Adrenal gland (tissue), 9 donors: ENCODE measurements at regions not wholly inside any gene's neighbourhood (a gene's known extent, or its start where the extent isn't known, plus 50 kb on each side); places are given as distances from the start of the nearest gene placed in this dataset.

Experiments
- DNase-seq, 7 donors: peaks; one replicate each; pipeline ENCODE4 v3.0.0-alpha.2; 2019 to 2020
- H3K27ac ChIP-seq, 5 donors: fragments of 200-600 bp; sonication (generic) in 4 of 5; 1 replicate in 3 of 5; 2 replicates in 2 of 5; pipeline versions ENCODE4 v1.5.1 to v1.8.0; 2016 to 2020; ENCODE audit warnings: mild to moderate bottlenecking in 1 of 5
- H3K27me3 ChIP-seq: fragments of 200-600 bp; 2 replicates; pipeline ENCODE4 v1.8.0; 2021
- H3K36me3 ChIP-seq, 2 donors: fragments of 200-600 bp; replicated peaks in 1 of 2; 1 replicate in 1 of 2; 2 replicates in 1 of 2; pipeline versions ENCODE4 v1.5.1 to v1.8.0; 2018 to 2022
- H3K4me1 ChIP-seq, 2 donors: fragments of 200-600 bp; replicated peaks in 1 of 2; 1 replicate in 1 of 2; 2 replicates in 1 of 2; pipeline versions ENCODE4 v1.5.1 to v1.8.0; 2018 to 2021
- H3K4me3 ChIP-seq, 4 donors: fragments of 200-600 bp; sonication (generic) in 3 of 4; one replicate each; pipeline ENCODE4 v1.5.1; 2016 to 2018
- H3K9me3 ChIP-seq, 3 donors: fragments of 200-600 bp; sonication (generic) in 1 of 3; replicated peaks in 1 of 3; 1 replicate in 2 of 3; 2 replicates in 1 of 3; pipeline versions ENCODE4 v1.5.1 to v1.8.0; 2016 to 2021
- POLR2A ChIP-seq, 2 donors: fragments of 450-650 bp; IDR thresholded peaks; one replicate each; pipeline ENCODE4 v1.6.1; 2017; ENCODE audit warnings: antibody characterized with exemption in 2 of 2, mild to moderate bottlenecking in 2 of 2, moderate library complexity in 1 of 2
- WGBS, 4 donors: extraction: QIAGEN DNeasy Blood & Tissue Kit in 2 of 4; methylation state at CpG; one replicate each; pipeline versions ENCODE4 v1.1.5 to v1.1.7; 2013 to 2017; 5-methylcytosine and 5-hydroxymethylcytosine counted together
- intact Hi-C, 2 donors: fragments of 100-400 bp; cut with DNase I; formaldehyde crosslinking; loops; one replicate each; pipeline versions ENCODE4 v1.14.1 to v1.15.0; 2022 to 2023
- TF ChIP-seq, protein P1 (sequence below), 6 experiments: fragments of 450-650 bp in 4 of 6; fragments of 200-600 bp in 2 of 6; sonication (generic) in 1 of 6; IDR thresholded peaks; 1 replicate in 5 of 6; 2 replicates in 1 of 6; pipeline versions ENCODE4 v1.5.1 to v1.8.0; 2016 to 2021; ENCODE audit warnings: antibody characterized with exemption in 6 of 6, mild to moderate bottlenecking in 2 of 6, moderate library complexity in 1 of 6
- donor health status: healthy with polysubstance abuse.
- donor health status: Bipolar disorder and iron deficiency.
- donor health status: DM: yes; HTN: yes; CAD: no.
- donor health status: DM: no; HTN: no; CAD: no.
- donor health status: DM: no; HTN: no; CAD: no.

DNA sequence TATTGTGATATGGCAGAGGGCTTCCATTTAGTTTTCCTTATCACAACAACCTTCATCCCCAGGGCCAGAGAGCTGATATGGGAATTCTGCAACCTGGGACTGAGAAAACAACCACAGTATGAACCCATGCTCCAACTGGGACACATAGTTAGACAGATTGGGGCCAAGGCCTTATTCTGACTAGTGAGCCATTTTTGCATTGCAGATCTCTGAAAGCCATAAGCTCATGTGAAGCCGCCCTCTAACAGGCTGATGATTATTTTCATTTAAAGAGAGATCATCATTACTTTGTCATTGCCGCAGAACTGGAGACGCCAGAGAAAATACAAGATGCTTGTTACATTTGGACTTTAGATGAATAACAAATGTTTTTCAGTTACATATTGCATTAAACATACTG is 791.7 kb upstream of the POM121L12 start:
- no peaks in the 10 kb centered on the region for H3K36me3 ChIP-seq
- DNase-seq, result no peak
- WGBS, 4 donors, result 73 to 91% (median 84%) methylated on average over 3 of the region's 3 CpGs
- H3K4me3 ChIP-seq, result no peak overlapping the region
- intact Hi-C loops, result no loop called here
- H3K27ac ChIP-seq, result no peak overlapping the region
- H3K4me1 ChIP-seq, result no peaks in the 10 kb centered on the region
- TF ChIP-seq POLR2A (IDR thresholded peaks at IDR 0.05), result no peak
- TF ChIP-seq, protein P1, sequence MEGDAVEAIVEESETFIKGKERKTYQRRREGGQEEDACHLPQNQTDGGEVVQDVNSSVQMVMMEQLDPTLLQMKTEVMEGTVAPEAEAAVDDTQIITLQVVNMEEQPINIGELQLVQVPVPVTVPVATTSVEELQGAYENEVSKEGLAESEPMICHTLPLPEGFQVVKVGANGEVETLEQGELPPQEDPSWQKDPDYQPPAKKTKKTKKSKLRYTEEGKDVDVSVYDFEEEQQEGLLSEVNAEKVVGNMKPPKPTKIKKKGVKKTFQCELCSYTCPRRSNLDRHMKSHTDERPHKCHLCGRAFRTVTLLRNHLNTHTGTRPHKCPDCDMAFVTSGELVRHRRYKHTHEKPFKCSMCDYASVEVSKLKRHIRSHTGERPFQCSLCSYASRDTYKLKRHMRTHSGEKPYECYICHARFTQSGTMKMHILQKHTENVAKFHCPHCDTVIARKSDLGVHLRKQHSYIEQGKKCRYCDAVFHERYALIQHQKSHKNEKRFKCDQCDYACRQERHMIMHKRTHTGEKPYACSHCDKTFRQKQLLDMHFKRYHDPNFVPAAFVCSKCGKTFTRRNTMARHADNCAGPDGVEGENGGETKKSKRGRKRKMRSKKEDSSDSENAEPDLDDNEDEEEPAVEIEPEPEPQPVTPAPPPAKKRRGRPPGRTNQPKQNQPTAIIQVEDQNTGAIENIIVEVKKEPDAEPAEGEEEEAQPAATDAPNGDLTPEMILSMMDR (IDR thresholded peaks at IDR 0.05), result no peak
- H3K27me3 ChIP-seq, result no peaks in the 10 kb centered on the region
- H3K9me3 ChIP-seq, result no peaks in the 10 kb centered on the region

DNA sequence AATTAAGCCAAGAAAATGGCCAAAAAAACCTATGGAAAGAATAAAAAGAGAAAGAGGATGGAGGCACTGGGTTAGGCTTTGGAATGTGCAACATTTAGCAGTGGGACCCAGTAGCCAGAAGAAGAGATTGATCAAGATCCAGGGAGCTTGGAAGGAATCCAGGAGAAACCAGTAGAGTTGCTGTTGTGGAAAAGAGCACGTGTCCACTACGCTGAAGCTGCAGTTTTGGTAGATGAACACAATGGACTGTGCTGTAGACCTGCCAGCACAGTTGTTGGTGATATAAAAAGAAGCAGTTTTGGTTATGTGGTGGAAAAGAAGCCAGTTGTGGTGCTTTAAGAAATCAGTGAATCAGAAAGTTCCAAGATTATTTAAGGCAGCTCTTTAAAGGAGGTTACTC is 802.2 kb upstream of the POM121L12 start:
- Histone ChIP-seq H3K27ac (no peak overlapping the region), H3K36me3 (no peaks in the 10 kb centered on the region), H3K4me3 (no peak overlapping the region), H3K9me3 (no peaks in the 10 kb centered on the region), H3K27me3 (no peaks in the 10 kb centered on the region), H3K4me1 (no peaks in the 10 kb centered on the region)
- intact Hi-C loops, result no loop called here
- 62 to 85% (median 70%) methylated on average over 2 of the region's 2 CpGs for WGBS, 4 donors
- no peak for DNase-seq
- TF ChIP-seq, protein P1 (IDR thresholded peaks at IDR 0.05), result no peak
- TF ChIP-seq POLR2A (IDR thresholded peaks at IDR 0.05), result no peak

DNA sequence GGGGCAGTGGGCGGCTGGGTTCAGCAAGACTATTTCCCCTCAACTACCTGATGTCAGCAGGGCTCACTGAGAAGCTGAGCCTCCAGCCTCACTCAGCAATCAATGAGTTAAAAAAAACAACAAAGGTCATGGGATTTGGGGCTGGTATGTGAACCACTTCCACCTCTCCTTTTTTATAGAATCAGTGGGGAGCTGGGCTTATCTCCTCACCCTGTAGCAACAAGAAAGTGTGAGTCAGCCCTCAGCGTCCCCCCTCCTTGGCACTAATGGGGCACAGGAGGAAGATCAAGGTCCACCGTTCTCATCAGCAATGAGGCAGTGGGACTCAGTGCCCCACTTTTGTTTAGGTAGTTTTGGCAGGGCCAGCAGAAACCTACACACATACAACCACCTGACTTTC is 823.5 kb upstream of the POM121L12 start:
- 73 to 78% (median 76%) methylated on average over 3 of the region's 3 CpGs for WGBS, 4 donors
- DNase-seq, result no peak
- Histone ChIP-seq H3K9me3 (no peaks in the 10 kb centered on the region), H3K4me3 (no peak overlapping the region), H3K27me3 (no peaks in the 10 kb centered on the region), H3K36me3 (no peaks in the 10 kb centered on the region), H3K27ac (no peak overlapping the region), H3K4me1 (no peaks in the 10 kb centered on the region)
- TF ChIP-seq, protein P1 (IDR thresholded peaks at IDR 0.05), result no peak
- no peak for TF ChIP-seq POLR2A (IDR thresholded peaks at IDR 0.05)
- intact Hi-C loops, result no loop called here

DNA sequence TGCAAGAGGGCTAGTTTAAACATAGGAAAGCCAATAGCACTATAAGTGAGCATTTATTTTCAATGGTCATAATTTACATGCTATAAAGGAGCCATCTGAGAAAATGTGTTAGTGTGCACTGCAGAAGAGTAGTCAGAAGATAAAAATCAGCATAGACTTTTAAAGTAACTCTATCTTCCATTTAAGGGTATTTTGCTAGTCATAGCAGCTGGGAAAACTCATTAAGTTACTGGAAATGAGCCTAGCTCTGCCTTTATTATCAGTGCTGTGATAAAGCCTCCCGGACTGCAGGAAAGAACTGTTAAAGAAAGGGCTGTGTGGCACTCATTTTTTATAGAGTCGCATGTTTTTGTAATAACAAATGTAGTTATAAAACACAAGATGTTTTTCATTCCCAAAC is 825.8 kb upstream of the POM121L12 start:
- WGBS, 4 donors, result 48 to 56% (median 49%) methylated on average over 2 of the region's 2 CpGs
- no peak for DNase-seq
- Histone ChIP-seq H3K36me3 (no peaks in the 10 kb centered on the region), H3K4me1 (no peaks in the 10 kb centered on the region), H3K27ac (no peak overlapping the region), H3K27me3 (no peaks in the 10 kb centered on the region), H3K9me3 (no peaks in the 10 kb centered on the region), H3K4me3 (no peak overlapping the region)
- no peak for TF ChIP-seq POLR2A (IDR thresholded peaks at IDR 0.05)
- TF ChIP-seq, protein P1 (IDR thresholded peaks at IDR 0.05), result no peak
- intact Hi-C loops, result no loop called here
